KMS-11 (cell line): ENCODE measurements at regions not wholly inside any gene's neighbourhood (a gene's known extent, or its start where the extent isn't known, plus 50 kb on each side); places are given as distances from the start of the nearest gene placed in this dataset.

Experiments
- H2AFZ ChIP-seq: fragments of 200-600 bp; sonication (generic); 2 replicates; pipeline ENCODE4 v1.6.1; 2016; ENCODE audit warnings: antibody characterized with exemption, mixed run types, low read depth
- H3K27ac ChIP-seq: fragments of 200-600 bp; sonication (generic); 2 replicates; pipeline ENCODE4 v1.6.1; 2016; ENCODE audit warnings: mild to moderate bottlenecking, mixed run types
- H3K27me3 ChIP-seq: fragments of 200-600 bp; sonication (generic); 2 replicates; pipeline ENCODE4 v1.6.1; 2017; ENCODE audit warnings: mild to moderate bottlenecking, low read depth, mixed run types, moderate library complexity; ENCODE audit not compliant: insufficient read depth
- H3K36me3 ChIP-seq: fragments of 200-600 bp; sonication (generic); 2 replicates; pipeline ENCODE4 v1.6.1; 2017; ENCODE audit warnings: mild to moderate bottlenecking, mixed run types; ENCODE audit not compliant: insufficient read depth
- H3K4me1 ChIP-seq: fragments of 200-600 bp; sonication (generic); 2 replicates; pipeline ENCODE4 v1.6.1; 2016; ENCODE audit warnings: mild to moderate bottlenecking, low read depth, mixed run types; ENCODE audit not compliant: poor library complexity, severe bottlenecking
- H3K4me2 ChIP-seq: fragments of 200-600 bp; sonication (generic); 2 replicates; pipeline ENCODE4 v1.7.0; 2016; ENCODE audit warnings: mild to moderate bottlenecking, mixed run types
- H3K4me3 ChIP-seq: fragments of 200-600 bp; sonication (generic); IDR thresholded peaks from 2 replicates; pipeline ENCODE4 v1.6.1; 2017; ENCODE audit warnings: low read depth, low read length, mixed read lengths; ENCODE audit not compliant: insufficient read depth
- H3K79me2 ChIP-seq: fragments of 200-600 bp; sonication (generic); 2 replicates; pipeline ENCODE4 v1.6.1; 2016; ENCODE audit warnings: low read depth, mixed run types; ENCODE audit not compliant: insufficient read depth
- H3K9ac ChIP-seq: fragments of 200-600 bp; sonication (generic); 2 replicates; pipeline ENCODE4 v1.6.1; 2016; ENCODE audit warnings: mild to moderate bottlenecking, mixed run types
- H4K20me1 ChIP-seq: fragments of 200-600 bp; sonication (generic); 2 replicates; pipeline ENCODE4 v1.6.1; 2016; ENCODE audit warnings: mild to moderate bottlenecking, mixed run types; ENCODE audit not compliant: insufficient read depth
- TF ChIP-seq, protein P1 (sequence below): fragments of 200-600 bp; sonication (generic); conservative IDR thresholded peaks from 2 replicates; pipeline ENCODE4 v1.6.1; 2017; ENCODE audit warnings: low read depth, mild to moderate bottlenecking, antibody characterized with exemption, low read length, moderate library complexity, mixed read lengths

DNA sequence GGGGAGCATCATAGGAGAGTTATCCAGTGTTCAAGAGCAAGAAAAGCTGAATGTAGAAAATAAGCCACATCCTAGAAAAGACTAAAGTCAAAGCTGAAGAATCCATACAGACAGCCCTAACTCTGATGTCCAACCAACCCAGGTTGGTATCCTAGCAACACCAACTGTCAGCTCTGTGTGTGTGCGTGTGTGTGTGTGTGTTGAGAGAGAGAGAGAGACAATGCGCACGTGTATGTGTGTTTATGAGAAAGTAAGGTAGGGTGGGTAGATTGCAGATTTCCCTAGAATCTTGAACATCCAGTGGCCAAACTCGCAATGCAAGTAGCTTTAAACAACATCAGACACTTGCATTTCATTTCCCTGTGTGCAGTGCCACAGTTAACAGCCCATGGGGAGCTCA lies 274.9 kb downstream of the FAM181B start:
- no peak overlapping the region for H3K4me3 ChIP-seq
- H3K79me2 ChIP-seq: no peaks in the 10 kb centered on the region
- no peaks in the 10 kb centered on the region for H3K27me3 ChIP-seq
- no peaks in the 10 kb centered on the region for H3K36me3 ChIP-seq
- H3K9ac ChIP-seq: no peak overlapping the region
- TF ChIP-seq, protein P1, sequence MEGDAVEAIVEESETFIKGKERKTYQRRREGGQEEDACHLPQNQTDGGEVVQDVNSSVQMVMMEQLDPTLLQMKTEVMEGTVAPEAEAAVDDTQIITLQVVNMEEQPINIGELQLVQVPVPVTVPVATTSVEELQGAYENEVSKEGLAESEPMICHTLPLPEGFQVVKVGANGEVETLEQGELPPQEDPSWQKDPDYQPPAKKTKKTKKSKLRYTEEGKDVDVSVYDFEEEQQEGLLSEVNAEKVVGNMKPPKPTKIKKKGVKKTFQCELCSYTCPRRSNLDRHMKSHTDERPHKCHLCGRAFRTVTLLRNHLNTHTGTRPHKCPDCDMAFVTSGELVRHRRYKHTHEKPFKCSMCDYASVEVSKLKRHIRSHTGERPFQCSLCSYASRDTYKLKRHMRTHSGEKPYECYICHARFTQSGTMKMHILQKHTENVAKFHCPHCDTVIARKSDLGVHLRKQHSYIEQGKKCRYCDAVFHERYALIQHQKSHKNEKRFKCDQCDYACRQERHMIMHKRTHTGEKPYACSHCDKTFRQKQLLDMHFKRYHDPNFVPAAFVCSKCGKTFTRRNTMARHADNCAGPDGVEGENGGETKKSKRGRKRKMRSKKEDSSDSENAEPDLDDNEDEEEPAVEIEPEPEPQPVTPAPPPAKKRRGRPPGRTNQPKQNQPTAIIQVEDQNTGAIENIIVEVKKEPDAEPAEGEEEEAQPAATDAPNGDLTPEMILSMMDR: no peak
- H3K4me1 ChIP-seq: no peaks in the 10 kb centered on the region
- H3K4me2 ChIP-seq: no peak overlapping the region
- H2AFZ ChIP-seq: no peak overlapping the region
- no peaks in the 10 kb centered on the region for H4K20me1 ChIP-seq
- no peak overlapping the region for H3K27ac ChIP-seq

DNA sequence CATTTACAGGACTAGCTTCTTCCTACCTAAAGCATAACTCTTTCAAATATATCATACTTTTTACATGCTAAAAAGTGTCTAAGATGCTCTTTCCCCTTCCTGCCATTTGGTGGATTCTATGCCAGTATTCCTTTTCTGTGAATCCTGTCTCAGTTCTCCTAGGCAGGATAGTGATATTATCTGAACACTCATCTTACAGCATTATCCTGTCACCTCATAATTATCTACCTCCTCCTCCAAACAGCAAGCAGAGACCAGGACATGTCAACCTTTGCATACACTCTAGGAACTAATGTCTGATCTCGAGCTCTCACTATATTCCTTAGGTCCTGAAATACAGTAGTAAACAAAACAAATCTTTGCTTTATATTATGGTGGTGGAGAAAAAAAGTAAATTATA lies 275.5 kb downstream of the FAM181B start:
- Histone ChIP-seq H3K27me3 (no peaks in the 10 kb centered on the region), H2AFZ (no peak overlapping the region), H4K20me1 (no peaks in the 10 kb centered on the region), H3K4me2 (no peak overlapping the region), H3K27ac (no peak overlapping the region), H3K36me3 (no peaks in the 10 kb centered on the region), H3K9ac (no peak overlapping the region), H3K4me1 (no peaks in the 10 kb centered on the region), H3K79me2 (no peaks in the 10 kb centered on the region), H3K4me3 (no peak overlapping the region)
- TF ChIP-seq, protein P1: no peak

DNA sequence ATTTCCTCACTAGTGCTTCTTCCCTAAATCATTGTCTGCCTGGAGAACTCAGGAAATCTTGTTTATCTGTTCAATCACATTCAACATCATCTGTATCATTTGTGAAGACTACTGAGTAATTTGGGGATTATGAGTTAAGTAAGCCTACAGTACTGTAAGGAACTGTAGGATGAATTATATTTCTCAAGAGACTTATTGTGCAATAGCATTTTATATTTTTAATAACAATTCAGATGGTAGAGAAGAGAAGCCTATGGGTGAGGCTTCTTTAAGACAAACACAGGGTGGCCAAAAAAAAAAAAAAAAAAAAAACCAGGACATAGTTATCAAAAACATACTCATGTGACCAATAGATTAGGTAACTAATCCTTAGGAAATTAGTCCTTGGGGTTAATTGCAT lies 282.7 kb downstream of the FAM181B start:
- H3K4me2 ChIP-seq: no peak overlapping the region
- no peaks in the 10 kb centered on the region for H3K4me1 ChIP-seq
- no peaks in the 10 kb centered on the region for H3K27me3 ChIP-seq
- H3K27ac ChIP-seq: no peak overlapping the region
- no peaks in the 10 kb centered on the region for H4K20me1 ChIP-seq
- no peaks in the 10 kb centered on the region for H3K79me2 ChIP-seq
- H3K36me3 ChIP-seq: no peaks in the 10 kb centered on the region
- TF ChIP-seq, protein P1: no peak
- H3K4me3 ChIP-seq: no peak overlapping the region
- H3K9ac ChIP-seq: no peak overlapping the region
- H2AFZ ChIP-seq: no peak overlapping the region

DNA sequence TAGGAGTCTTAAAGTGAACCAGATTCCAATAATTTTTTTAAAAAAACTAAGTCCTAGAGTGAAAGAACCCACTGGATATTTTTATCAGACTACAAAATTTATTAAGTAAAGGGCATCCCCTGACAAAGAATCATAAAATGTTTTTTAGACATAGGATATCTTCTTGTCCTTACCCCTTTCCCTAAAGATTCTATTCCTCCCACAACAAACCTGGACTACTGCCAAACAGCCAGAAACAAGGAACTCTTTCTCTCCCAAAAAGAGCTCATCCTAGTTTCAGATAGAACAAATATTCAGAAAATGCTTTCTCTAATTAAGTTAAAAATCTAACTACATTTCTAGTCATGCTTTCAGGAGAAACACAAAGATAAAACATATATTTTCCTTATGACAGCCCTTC lies 327.1 kb downstream of the FAM181B start:
- no peaks in the 10 kb centered on the region for H3K27me3 ChIP-seq
- TF ChIP-seq, protein P1: no peak
- no peak overlapping the region for H3K4me2 ChIP-seq
- H3K9ac ChIP-seq: no peak overlapping the region
- H4K20me1 ChIP-seq: no peaks in the 10 kb centered on the region
- no peak overlapping the region for H3K4me3 ChIP-seq
- H2AFZ ChIP-seq: no peak overlapping the region
- H3K79me2 ChIP-seq: no peaks in the 10 kb centered on the region
- H3K4me1 ChIP-seq: no peaks in the 10 kb centered on the region
- H3K27ac ChIP-seq: no peak overlapping the region
- H3K36me3 ChIP-seq: no peaks in the 10 kb centered on the region

DNA sequence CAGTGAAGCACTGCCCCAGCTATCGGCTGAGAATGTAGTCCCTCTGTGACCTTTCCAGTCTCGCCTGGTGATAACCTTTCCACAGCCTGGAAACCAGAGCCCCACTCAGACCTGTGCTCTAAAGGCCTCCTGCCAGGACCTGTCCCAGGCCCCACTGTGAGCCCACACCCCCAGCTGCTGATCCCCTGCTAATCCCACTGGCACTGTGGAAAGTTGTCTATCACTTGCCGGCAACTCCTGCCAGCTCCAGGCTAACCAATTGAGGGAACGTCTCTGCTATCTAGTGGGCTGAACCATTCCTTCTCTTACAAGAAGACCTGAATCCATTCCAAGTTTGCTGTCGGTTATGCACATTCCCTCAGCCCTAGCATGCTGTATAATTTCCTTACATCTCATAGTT lies 328.2 kb downstream of the FAM181B start:
- no peak overlapping the region for H3K4me3 ChIP-seq
- no peak overlapping the region for H3K9ac ChIP-seq
- TF ChIP-seq, protein P1: no peak
- H3K27ac ChIP-seq: no peak overlapping the region
- no peaks in the 10 kb centered on the region for H3K79me2 ChIP-seq
- H2AFZ ChIP-seq: no peak overlapping the region
- no peaks in the 10 kb centered on the region for H4K20me1 ChIP-seq
- H3K36me3 ChIP-seq: no peaks in the 10 kb centered on the region
- no peaks in the 10 kb centered on the region for H3K4me1 ChIP-seq
- H3K4me2 ChIP-seq: no peak overlapping the region
- H3K27me3 ChIP-seq: no peaks in the 10 kb centered on the region
